LNCAP (cell line): ENCODE measurements at regions not wholly inside any gene's neighbourhood (a gene's known extent, or its start where the extent isn't known, plus 50 kb on each side); places are given as distances from the start of the nearest gene placed in this dataset.

Experiments
- TF ChIP-seq, protein P1 (sequence below): fragments of 450-650 bp; IDR thresholded peaks from 2 replicates; pipeline ENCODE4 v1.5.1; 2017; ENCODE audit warnings: mild to moderate bottlenecking

DNA sequence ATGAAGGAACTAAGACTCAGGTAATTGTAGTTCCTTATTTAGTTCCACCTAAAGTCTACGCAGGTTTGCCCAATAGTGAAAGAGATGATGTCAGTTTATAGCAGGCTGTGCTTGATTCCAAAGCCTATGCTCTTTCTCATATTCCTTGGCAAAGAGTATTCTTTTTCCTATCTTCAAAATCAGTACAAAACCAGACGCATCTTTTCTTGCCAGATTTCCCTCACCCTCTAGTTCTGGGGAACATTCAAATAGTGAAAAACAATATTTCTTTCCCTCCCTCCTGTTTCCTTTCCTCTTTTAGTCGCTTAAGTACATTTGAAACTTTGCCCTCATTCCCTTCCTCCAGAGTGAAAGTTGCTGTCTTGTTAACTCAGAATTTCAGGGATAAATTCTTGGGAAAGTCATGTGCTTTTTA is 134.6 kb upstream of the PDZRN3 start:
- TF ChIP-seq, protein P1, sequence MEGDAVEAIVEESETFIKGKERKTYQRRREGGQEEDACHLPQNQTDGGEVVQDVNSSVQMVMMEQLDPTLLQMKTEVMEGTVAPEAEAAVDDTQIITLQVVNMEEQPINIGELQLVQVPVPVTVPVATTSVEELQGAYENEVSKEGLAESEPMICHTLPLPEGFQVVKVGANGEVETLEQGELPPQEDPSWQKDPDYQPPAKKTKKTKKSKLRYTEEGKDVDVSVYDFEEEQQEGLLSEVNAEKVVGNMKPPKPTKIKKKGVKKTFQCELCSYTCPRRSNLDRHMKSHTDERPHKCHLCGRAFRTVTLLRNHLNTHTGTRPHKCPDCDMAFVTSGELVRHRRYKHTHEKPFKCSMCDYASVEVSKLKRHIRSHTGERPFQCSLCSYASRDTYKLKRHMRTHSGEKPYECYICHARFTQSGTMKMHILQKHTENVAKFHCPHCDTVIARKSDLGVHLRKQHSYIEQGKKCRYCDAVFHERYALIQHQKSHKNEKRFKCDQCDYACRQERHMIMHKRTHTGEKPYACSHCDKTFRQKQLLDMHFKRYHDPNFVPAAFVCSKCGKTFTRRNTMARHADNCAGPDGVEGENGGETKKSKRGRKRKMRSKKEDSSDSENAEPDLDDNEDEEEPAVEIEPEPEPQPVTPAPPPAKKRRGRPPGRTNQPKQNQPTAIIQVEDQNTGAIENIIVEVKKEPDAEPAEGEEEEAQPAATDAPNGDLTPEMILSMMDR = no peak

DNA sequence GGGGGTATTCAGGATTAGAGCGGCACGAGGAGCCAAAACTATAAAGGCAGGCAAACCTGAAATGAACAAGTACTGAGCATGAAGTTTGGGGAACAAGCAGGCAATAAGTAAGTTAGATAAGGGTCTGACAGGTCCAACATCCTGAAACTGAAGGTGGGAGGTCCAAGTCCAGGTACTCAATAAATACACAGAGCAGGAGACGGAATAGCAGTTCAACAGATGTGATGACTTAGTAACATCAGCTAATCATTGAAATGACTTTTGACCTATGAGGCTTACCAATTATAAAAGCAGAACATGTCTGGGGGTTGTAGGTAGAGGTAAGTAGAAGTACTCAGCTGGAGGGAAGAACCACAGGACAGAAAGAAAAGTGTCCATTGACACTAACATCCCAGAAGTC is 132.8 kb upstream of the PDZRN3 start:
- TF ChIP-seq, protein P1 = no peak

DNA sequence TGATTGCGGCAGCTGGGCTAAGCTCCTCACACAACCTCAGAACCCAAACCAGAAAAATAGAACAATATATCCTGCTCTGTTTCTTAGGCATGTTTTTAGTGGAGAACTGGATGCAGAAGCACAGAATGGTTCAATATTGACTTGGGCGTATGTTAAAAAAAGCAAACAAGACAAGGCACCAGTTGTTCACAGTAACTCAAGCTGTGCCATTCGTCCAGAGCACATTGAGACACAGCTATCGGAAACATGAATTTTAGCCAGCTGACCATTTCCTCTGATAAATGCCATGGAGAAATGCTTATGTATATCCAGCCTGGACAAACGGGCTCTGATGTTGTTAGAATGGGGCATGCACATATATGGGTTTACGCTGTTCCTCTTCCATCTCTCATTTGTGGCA is 129.2 kb upstream of the PDZRN3 start:
- TF ChIP-seq, protein P1 = no peak

DNA sequence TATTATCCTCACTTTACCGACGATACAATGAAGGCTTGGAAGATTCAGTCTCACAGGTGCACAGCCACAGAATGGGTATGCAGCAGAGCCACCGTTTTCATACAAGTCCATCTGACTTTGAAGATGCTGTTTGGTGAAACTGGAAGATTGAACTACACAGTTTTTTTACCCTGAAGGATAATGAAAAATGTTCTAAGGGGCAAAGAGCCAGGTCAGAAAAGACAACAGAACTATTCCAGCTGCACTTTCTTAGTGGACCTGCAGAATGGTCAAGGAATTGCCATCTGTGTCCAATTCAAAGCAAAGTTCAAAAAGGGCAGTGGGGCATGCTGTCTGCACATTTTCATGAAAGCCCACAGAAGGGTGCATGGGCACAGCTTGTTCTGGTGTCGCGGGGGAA is 127.6 kb upstream of the PDZRN3 start:
- TF ChIP-seq, protein P1 = no peak

DNA sequence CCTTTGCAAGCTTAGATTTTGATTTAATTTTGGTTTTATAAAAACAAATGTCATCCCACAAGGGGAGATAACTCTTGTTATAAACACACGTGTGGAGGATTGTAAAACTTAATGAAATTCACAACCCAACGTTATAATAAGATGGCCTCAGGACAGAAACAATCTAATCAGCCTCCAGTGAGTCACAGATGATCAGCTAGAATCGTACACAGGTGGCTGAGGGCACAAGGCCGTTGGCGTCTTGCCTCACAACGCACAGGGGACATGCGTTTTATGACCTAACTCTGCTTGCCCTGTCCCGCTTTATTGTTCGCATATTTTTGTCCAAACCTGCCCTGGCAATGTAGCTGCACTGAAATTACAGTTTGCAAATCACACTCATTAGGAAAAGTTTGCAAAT is 121.9 kb upstream of the PDZRN3 start:
- TF ChIP-seq, protein P1 = no peak

DNA sequence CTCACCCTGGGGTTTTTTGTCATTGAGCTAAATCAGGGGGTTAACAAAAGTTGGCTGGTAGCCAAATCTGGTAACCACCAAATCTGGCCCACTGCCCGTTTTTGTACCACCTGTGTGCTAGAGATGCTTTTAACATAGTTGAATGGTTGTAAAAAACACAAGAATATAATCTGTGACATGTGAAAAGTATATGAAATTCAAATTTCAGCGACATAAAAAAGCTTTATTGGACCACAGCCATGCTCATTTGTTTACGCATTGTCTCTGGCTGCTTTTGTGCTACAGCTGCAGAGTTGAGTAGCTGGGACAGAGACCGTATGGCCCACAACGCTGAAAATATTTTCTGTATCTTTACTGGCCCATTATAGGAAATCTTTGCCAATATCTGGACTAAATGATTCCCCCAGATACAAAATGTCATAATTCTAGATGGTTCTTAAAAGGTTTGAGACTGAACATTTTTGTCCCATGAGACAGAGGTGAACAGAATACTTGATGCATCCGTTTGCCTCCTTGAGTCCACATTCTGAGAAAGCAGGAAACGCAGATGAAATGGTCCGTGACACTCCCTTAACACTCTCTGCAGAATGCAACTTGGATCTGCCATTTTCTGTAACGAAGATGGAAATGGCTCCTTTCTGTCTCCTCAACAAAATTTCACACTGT is 120.9 kb upstream of the PDZRN3 start:
- TF ChIP-seq, protein P1 = no peak

DNA sequence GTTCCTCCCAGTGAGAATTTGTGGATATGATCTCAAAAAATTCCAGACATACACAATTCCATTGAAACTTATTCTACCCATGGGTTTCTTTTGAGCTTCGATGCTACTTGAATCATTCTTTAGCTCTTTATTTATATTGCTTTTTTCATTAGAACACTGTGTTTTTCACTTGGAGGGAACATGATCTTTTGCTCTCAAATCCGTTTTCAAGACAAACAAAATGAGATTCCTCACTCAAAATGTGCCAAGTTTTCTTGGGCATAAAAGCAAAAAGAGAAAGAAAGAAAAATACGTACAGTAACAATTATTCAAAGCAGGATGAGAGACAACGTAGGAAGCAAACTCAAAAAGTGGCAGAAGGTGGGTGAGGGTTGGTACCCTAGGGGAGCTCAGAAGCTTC is 118.8 kb upstream of the PDZRN3 start:
- TF ChIP-seq, protein P1 = no peak
